Glutamatergic neuron (in vitro differentiated cells): ENCODE measurements at regions not wholly inside any gene's neighbourhood (a gene's known extent, or its start where the extent isn't known, plus 50 kb on each side); places are given as distances from the start of the nearest gene placed in this dataset.

Experiments used
- DNase-seq: peaks from one replicate; pipeline ENCODE4 v3.0.0; 2022
- H3K27ac Mint-ChIP-seq: one replicate; pipeline ENCODE4 v1.8.0; 2020; ENCODE audit warnings: mild to moderate bottlenecking, mixed read lengths, inconsistent platforms; ENCODE audit not compliant: unreplicated experiment
- H3K27me3 Mint-ChIP-seq: one replicate; pipeline ENCODE4 v1.8.0; 2020; ENCODE audit warnings: mild to moderate bottlenecking, moderate library complexity, mixed read lengths, inconsistent platforms; ENCODE audit not compliant: unreplicated experiment
- H3K36me3 Mint-ChIP-seq: one replicate; pipeline ENCODE4 v1.8.0; 2020; ENCODE audit warnings: mild to moderate bottlenecking, mixed read lengths, inconsistent platforms; ENCODE audit not compliant: unreplicated experiment
- H3K4me1 Mint-ChIP-seq: one replicate; pipeline ENCODE4 v1.8.0; 2020; ENCODE audit warnings: mild to moderate bottlenecking, low read depth, mixed read lengths, inconsistent platforms; ENCODE audit not compliant: unreplicated experiment
- H3K4me3 Mint-ChIP-seq: one replicate; pipeline ENCODE4 v1.8.0; 2020; ENCODE audit warnings: mild to moderate bottlenecking, mixed read lengths, inconsistent platforms; ENCODE audit not compliant: unreplicated experiment
- H3K9me3 Mint-ChIP-seq: one replicate; pipeline ENCODE4 v1.8.0; 2020; ENCODE audit warnings: mild to moderate bottlenecking, moderate library complexity, mixed read lengths, inconsistent platforms; ENCODE audit not compliant: unreplicated experiment
- CTCF ChIP-seq: fragments of 200-600 bp; sonication (generic); IDR thresholded peaks from one replicate; pipeline ENCODE4 v1.5.0; 2021; ENCODE audit not compliant: partially characterized antibody, unreplicated experiment

GRCh38 chr12:61044766-61045165, 1215.4 kb upstream of the USP15 start:
- DNase-seq, result no peak
- TF ChIP-seq CTCF, result no peak
- H3K36me3 Mint-ChIP-seq, result no peaks in the 10 kb centered on the region
- no peaks in the 10 kb centered on the region for H3K4me1 Mint-ChIP-seq
- H3K4me3 Mint-ChIP-seq, result no peak overlapping the region
- no peak overlapping the region for H3K27ac Mint-ChIP-seq
- H3K9me3 Mint-ChIP-seq, result no peaks in the 10 kb centered on the region
- peaks cover 1% of the 10 kb centered on the region for H3K27me3 Mint-ChIP-seq

GRCh38 chr12:61070640-61071414, 1189.4 kb upstream of the USP15 start:
- Mint-ChIP-seq H3K9me3 (no peaks in the 10 kb centered on the region), H3K27ac (no peak overlapping the region), H3K27me3 (no peaks in the 10 kb centered on the region), H3K4me3 (no peak overlapping the region), H3K36me3 (no peaks in the 10 kb centered on the region), H3K4me1 (no peaks in the 10 kb centered on the region)
- no peak for DNase-seq
- no peak for TF ChIP-seq CTCF

- Mint-ChIP-seq H3K4me3 (no peak overlapping the region), H3K36me3 (no peaks in the 10 kb centered on the region), H3K4me1 (no peaks in the 10 kb centered on the region), H3K9me3 (no peaks in the 10 kb centered on the region), H3K27me3 (no peaks in the 10 kb centered on the region), H3K27ac (no peak overlapping the region)
- no peak for TF ChIP-seq CTCF
- DNase-seq, result no peak
These were observed 1187.5 kb upstream of the USP15 start for GRCh38 chr12:61072717-61073116.

GRCh38 chr12:61095111-61095510, 1165.1 kb upstream of the USP15 start:
- TF ChIP-seq CTCF, result no peak
- Mint-ChIP-seq H3K4me1 (no peaks in the 10 kb centered on the region), H3K9me3 (peaks cover 2% of the 10 kb centered on the region), H3K36me3 (no peaks in the 10 kb centered on the region), H3K4me3 (no peak overlapping the region), H3K27me3 (no peaks in the 10 kb centered on the region), H3K27ac (no peak overlapping the region)
- no peak for DNase-seq

- Mint-ChIP-seq H3K36me3 (no peaks in the 10 kb centered on the region), H3K9me3 (peaks cover 2% of the 10 kb centered on the region), H3K4me3 (no peak overlapping the region), H3K27ac (no peak overlapping the region), H3K4me1 (no peaks in the 10 kb centered on the region), H3K27me3 (no peaks in the 10 kb centered on the region)
- no peak for DNase-seq
- no peak for TF ChIP-seq CTCF
These were observed 1162.1 kb upstream of the USP15 start for GRCh38 chr12:61098031-61098580.
